IPS-NIHi11 (cell line): ENCODE measurements at regions not wholly inside any gene's neighbourhood (a gene's known extent, or its start where the extent isn't known, plus 50 kb on each side); places are given as distances from the start of the nearest gene placed in this dataset.

Experiments
- DNase-seq: peaks from one replicate; pipeline ENCODE4 v3.0.0; 2012; ENCODE audit warnings: mixed read lengths, low spot score

DNA sequence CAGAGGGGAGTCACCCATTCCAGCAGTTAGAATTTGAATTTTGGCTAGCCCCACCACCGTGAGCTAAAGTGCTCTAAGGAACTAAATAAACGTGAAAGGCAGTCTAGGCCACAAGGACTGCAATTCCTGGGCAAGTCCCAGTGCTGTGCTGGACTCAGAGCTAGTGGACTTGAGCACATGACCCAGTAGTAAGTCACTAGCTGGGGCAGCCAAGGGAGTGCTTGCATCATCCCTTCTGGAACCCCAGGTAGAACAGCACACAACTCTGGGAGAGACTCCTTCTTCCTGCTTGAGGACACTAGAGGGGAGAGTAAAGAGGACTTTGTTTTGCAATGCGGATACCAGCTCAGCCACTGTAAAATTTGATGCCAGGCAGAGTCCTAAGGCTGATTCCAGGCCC, 672.2 kb downstream of the CPS1 start:
- no peak for DNase-seq

DNA sequence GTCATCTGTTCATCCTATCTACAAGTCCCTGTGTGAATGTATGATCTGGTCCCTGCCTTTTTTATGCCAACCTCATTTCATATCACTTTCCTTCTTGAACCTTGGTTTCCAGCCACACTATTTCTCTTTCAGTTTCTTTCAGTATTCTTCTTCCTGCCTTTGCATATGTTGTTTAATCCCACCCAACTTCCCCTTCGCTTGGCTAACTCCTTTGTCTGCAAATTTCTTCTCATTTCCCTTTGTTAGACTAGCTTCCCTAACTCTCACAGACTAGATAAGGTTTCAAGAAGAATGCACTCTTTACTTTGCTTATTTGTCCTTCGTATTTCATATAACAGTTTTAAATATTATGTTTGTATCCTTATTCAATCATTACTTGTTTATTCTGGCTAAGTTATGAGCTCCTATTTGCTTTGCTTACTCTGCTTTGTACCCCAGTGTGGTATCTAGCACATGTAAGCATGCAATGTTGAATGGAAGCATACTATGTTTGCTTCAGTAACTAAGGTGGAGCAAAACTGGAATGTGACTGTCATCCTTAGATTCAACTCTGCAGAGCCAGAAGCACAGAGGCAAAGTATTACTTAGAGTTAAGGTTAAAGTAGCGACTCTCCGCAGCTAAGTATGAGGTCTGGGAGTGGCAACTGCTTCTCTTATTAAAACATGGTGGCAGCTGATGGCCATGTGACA, 681.3 kb downstream of the CPS1 start:
- DNase-seq, result no peak

GRCh38 chr2:211241891-211242290, 685.5 kb downstream of the CPS1 start:
- DNase-seq, result no peak

DNA sequence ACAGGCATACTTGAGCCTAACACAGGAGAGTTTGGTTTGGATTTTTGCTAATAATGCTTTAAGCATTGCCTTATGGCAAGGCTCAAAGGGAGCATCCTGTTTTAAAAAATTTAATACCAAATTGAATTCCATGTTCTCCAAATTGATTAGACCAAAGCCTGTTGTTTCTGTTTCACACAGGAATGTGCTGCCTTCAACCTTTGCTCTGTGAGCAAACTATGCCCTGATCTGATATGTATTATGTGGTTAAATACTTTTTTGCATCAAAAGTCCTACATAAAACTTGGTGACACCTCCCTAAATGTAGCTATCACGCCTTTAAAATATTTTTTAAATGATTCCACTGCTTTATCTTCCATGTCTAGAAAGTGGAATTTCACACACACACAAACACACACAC, 691.4 kb downstream of the CPS1 start:
- DNase-seq, result no peak

GRCh38 chr2:211248841-211249240, 692.4 kb downstream of the CPS1 start:
- DNase-seq, result no peak

DNA sequence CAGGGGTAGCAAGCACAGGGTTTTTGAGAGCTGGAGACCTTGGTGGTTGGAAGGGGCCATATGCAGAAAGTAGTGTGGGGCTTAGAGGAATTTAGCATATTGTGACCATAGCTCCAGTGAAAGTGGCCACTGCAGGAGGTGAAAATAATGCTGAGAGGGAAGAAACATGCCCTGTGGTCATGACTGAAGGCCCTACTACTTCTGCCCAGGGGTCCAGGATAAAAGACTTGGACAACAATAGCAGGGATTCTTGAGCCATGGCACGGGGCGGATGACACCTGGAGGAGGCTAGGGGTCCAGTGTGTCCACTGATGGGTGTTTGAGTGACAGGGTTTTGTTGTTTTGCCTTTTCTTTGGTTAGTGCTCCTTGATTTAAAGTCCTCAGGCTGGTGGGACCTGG, 694.6 kb downstream of the CPS1 start:
- peak; percentile 17 for DNase-seq

DNA sequence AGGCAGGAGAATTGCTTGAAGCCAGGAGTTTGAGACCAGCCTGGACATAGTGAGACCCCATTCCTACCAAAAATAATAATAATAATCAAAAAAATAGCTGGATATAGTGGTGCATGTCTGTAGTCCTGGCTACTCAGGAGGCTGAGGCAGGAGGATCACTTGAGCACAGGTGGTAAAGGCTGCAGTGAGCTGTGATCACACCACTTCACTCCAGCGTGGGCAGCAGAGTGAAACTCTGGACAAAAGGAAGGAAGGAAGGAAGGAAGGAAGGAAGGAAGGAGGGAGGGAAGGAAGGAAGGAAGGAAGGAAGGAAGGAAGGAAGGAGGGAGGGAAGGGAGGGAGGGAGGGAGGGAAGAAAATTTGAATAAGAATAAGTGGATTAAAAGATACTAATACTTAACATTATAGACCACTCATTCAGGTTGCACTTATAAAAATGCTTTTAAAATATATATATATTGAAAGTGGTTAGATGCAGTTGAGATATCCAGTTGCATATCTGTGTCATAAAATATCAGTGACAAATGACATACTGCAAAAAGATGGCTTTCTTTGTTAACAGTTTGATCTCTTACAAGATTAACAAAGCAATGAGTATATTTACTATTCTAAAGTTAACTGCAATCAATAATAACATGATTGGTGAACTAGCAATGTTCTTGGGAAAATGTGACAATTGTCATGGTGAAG, 702.4 kb downstream of the CPS1 start:
- no peak for DNase-seq

DNA sequence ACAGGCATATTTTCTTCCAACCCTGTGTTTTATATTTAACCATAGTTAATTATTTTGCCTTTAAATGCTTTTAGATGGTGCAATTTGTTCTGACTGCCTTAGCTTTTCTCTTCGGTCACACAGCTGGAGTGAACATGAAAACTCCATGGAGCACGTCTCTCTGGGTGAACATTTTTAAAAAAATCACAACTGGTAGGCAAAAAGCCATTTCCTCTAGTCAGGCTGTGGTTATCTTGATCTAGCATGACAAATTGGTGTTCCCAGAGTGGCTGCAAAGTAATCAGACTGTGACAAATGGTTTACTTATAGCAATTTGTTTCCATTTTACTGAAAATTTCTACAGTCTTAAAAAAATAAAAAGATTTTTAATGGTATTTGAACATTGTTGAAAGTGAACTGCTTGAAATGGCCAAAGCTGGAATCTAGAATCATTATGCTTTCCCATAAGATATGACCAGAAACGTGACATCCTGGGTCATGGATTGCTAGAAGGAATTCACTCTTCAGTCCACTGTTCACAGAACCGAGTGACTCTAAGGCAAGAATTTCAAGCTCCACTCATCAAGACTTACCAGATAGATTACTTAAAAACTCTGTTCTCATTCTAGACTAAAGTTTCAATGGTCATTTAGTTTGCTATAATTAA, 703.6 kb downstream of the CPS1 start:
- no peak for DNase-seq

DNA sequence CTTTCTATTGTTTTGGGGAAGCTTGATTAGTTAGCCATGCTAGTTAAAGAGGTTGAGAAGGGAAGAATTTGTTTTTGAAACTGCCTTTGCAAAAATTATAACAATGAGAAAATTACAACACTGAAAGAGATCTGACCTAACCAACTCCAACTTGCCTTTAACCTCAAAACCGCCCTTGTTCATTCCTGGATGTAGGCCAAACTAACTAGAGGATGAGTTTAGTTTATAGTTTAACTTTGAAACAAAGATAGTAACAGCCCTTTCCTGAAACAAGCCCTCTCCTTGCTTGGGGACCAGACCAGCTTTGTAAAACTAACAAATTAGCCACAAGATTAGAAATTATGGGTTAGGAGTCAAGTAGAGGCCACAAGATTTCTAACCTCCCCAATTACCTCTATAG, 713.9 kb downstream of the CPS1 start:
- DNase-seq, result no peak

DNA sequence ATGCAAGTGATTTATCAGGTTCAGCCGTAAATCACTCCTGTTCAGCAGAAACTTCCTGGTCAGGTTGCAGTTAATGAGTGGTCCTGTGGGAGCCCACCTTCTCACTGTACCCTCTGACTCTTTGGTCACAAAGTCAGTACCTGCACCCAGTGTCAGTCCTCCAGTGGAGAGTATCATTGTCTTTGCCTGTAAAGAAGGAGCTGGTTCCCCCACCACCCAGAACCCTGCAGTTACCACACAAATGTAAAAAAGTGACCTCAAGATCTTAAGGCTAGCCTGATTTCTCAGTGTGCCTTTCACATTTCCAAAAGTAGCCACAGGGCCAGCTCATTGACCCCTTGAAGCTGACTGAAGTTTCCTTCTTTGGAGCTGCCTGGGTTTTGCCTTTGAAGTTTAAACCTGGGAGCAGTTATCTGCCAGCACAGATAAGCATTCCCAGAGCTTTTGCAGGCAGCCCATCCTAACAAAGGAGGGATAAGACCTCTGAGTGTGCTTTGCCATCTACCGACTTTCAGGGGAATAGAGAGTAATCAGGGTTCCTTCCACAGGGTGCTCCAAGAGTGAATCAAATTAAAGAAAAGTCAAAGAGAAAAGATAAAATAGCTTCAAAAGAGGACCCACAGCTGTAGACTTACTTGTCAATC, 725.2 kb downstream of the CPS1 start:
- peak; percentile 13 for DNase-seq

GRCh38 chr2:211302676-211303075, 746.3 kb downstream of the CPS1 start:
- DNase-seq, result no peak

GRCh38 chr2:211306929-211307328, 750.5 kb downstream of the CPS1 start:
- no peak for DNase-seq
